GM13976 (cell line): ENCODE measurements at regions not wholly inside any gene's neighbourhood (a gene's known extent, or its start where the extent isn't known, plus 50 kb on each side); places are given as distances from the start of the nearest gene placed in this dataset.

Experiments used
- DNase-seq: peaks from one replicate; pipeline ENCODE4 v3.0.0; 2012; ENCODE audit warnings: low spot score
- in situ Hi-C: fragments of 300-500 bp; cut with MboI; formaldehyde crosslinking; loops from one replicate; pipeline ENCODE4 v1.12.0; 2022; ENCODE audit warnings: low sequenced_read_pairs, mixed read lengths, inconsistent platforms; ENCODE audit not compliant: unreplicated experiment
- TF ChIP-seq, protein P1 (sequence below): IDR thresholded peaks from 2 replicates; pipeline ENCODE4 v1.5.1; 2012; ENCODE audit warnings: borderline replicate concordance, mild to moderate bottlenecking; ENCODE audit not compliant: insufficient read depth; ENCODE audit errors: extremely low read depth, missing control alignments, control extremely low read depth

DNA sequence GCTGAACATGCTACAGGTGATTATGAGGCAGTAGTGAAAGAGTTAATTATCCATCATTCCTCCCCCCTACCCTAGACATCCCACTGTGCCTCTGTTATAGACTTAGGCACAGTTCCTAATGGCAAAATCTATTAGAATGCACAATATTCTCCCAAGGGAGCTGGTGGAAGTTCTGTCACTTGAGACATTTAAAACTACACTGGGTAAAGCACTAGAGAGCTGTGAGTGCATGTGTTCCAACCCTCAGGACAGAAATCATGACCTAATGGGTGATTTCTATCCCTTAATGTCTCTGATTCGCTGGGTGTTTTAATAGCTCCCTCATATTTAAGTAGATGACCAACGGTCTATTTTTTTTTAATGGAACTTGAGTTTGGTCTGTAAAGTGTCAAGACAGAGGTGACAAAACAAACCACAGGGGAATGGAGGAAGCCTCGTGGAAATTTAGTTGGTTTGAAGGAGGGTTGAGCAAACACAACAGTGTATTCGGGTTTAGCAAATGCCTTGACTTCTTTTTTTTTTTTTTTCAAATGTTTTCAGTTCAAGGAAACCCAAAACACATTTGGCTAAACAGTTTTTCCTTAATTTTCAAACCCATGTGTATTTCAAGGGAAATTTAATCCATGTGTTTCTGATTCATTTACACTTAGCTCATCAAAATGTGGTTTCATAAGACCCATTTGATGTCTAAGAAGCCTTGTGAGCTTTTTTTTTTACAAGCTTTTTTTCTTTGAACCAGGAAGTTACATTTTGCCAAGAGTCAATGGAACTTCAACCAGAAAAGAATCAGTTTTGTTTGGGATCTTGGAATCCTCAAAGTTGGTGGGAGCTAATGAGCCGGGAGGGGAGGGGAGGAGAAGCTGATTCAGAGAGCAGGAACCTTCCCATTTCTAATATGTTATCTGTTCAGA, 665.1 kb upstream of the ZEB2 start:
- TF ChIP-seq, protein P1, sequence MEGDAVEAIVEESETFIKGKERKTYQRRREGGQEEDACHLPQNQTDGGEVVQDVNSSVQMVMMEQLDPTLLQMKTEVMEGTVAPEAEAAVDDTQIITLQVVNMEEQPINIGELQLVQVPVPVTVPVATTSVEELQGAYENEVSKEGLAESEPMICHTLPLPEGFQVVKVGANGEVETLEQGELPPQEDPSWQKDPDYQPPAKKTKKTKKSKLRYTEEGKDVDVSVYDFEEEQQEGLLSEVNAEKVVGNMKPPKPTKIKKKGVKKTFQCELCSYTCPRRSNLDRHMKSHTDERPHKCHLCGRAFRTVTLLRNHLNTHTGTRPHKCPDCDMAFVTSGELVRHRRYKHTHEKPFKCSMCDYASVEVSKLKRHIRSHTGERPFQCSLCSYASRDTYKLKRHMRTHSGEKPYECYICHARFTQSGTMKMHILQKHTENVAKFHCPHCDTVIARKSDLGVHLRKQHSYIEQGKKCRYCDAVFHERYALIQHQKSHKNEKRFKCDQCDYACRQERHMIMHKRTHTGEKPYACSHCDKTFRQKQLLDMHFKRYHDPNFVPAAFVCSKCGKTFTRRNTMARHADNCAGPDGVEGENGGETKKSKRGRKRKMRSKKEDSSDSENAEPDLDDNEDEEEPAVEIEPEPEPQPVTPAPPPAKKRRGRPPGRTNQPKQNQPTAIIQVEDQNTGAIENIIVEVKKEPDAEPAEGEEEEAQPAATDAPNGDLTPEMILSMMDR: no peak
- no peak for DNase-seq

GRCh38 chr2:145169285-145169684, 649.4 kb upstream of the ZEB2 start:
- no peak for DNase-seq
- in situ Hi-C loops: no loop called here
- TF ChIP-seq, protein P1: no peak

More for the DNA sequence above, 665.1 kb upstream of the ZEB2 start:
- in situ Hi-C loops: no loop called here

DNA sequence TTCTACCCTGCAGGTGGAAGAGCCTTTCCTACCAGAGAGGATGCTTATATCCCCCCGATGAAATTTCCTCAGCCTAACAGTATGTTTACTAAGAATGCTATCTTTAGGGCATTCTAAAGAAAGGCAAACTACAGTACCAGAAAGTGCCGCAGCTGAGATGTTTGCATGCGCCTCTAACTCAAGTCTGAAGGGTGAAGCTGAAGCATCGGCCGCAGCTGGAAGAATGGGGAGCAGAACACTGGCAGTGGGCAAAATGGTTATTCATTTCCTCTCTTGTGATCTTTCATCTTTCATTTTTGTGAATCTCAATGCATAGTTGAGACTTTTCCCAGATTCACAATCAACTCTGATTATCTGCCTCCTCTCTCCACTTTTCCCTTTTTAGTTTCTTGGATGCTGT, 648.2 kb upstream of the ZEB2 start:
- in situ Hi-C loops: no loop called here
- TF ChIP-seq, protein P1: no peak
- no peak for DNase-seq

GRCh38 chr2:145166731-145167302, 646.9 kb upstream of the ZEB2 start:
- DNase-seq: no peak
- in situ Hi-C loops: no loop called here
- TF ChIP-seq, protein P1: no peak

DNA sequence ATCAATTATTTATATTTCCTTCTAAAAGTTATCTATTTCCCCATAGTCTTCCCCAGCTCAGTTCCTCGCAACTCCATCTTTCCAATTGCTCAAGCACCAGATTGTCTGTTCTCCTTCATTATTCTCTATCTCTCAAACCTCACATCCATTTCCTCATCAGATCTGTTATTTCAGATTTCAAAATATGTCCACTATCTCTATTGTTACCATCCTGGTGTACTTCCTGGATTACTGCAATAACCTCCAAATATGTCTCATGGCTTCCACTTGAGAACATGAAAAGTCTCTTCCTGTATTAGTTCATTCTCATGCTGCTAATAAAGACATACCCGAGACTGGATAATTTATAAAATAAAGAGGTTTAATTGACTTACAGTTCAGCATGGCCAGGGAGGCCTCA, 641.7 kb upstream of the ZEB2 start:
- TF ChIP-seq, protein P1: no peak
- DNase-seq: no peak
- in situ Hi-C loops: no loop called here

GRCh38 chr2:145160855-145161254, 640.9 kb upstream of the ZEB2 start:
- no peak for DNase-seq
- in situ Hi-C loops: no loop called here
- TF ChIP-seq, protein P1: no peak
